H1 (cell line): ENCODE measurements at regions not wholly inside any gene's neighbourhood (a gene's known extent, or its start where the extent isn't known, plus 50 kb on each side); places are given as distances from the start of the nearest gene placed in this dataset.

Source experiments
- CTCF ChIA-PET: fragments of 300-600 bp; sonication (Branson Sonifier 250); formaldehyde crosslinking; loops from one replicate; lab custom pipeline; 2021; ENCODE audit not compliant: partially characterized antibody; lab: Charles Lee
- POLR2A ChIA-PET: fragments of 300-600 bp; sonication (Branson Sonifier 250); formaldehyde crosslinking; loops from one replicate; lab custom pipeline; 2021; ENCODE audit warnings: inconsistent platforms; ENCODE audit not compliant: partially characterized antibody; lab: Charles Lee
- DNase-seq, 2 experiments: peaks; one replicate each; pipeline versions ENCODE4 v3.0.0 to v3.0.0-alpha.2; 2010 to 2022; ENCODE audit warnings: low spot score in 2 of 2, low read depth in 1 of 2, mixed read lengths in 1 of 2
- FAIRE-seq: peaks from 2 replicates; lab custom pipeline; 2011; peaks lifted over from hg19 to GRCh38; lab: Jason Lieb, UNC
- H2AFZ ChIP-seq: 2 replicates; pipeline ENCODE4 v1.8.1; 2012; ENCODE audit warnings: low read length, inconsistent platforms
- H2AK5ac ChIP-seq: 2 replicates; pipeline ENCODE4 v1.6.1; 2013; ENCODE audit warnings: low read depth, low read length
- H2BK120ac ChIP-seq: replicated peaks from 2 replicates; pipeline ENCODE3; 2013; ENCODE audit warnings: low read depth, low read length, inconsistent platforms
- H2BK12ac ChIP-seq: 2 replicates; pipeline ENCODE4 v1.6.1; 2013; ENCODE audit warnings: low read depth, low read length
- H2BK15ac ChIP-seq: 2 replicates; pipeline ENCODE4 v1.6.1; 2013; ENCODE audit warnings: low read length
- H2BK20ac ChIP-seq: 2 replicates; pipeline ENCODE4 v1.6.1; 2013; ENCODE audit warnings: low read length
- H2BK5ac ChIP-seq: 2 replicates; pipeline ENCODE4 v1.6.1; 2013; ENCODE audit warnings: low read depth, low read length
- H3K14ac ChIP-seq: 2 replicates; pipeline ENCODE4 v1.6.1; 2013; ENCODE audit warnings: inconsistent platforms; ENCODE audit not compliant: insufficient read length
- H3K18ac ChIP-seq: 2 replicates; pipeline ENCODE4 v1.6.1; 2013; ENCODE audit warnings: low read length; ENCODE audit errors: extremely low read depth
- H3K23ac ChIP-seq: 2 replicates; pipeline ENCODE4 v1.6.1; 2013; ENCODE audit warnings: inconsistent platforms; ENCODE audit not compliant: insufficient read length
- H3K23me2 ChIP-seq: 2 replicates; pipeline ENCODE4 v1.6.1; 2013; ENCODE audit warnings: low read depth, low read length
- H3K27ac ChIP-seq: 2 replicates; pipeline ENCODE4 v1.6.1; 2011; ENCODE audit warnings: low read depth, low read length, inconsistent platforms
- H3K27me3 ChIP-seq, 4 experiments: replicated peaks in 1 of 4; 1 replicate in 1 of 4; 2 replicates in 3 of 4; pipeline versions ENCODE4 v1.6.1 to v1.8.1; 2011 to 2013; ENCODE audit warnings: low read length in 3 of 4, mild to moderate bottlenecking in 3 of 4, inconsistent platforms in 2 of 4, mixed read lengths in 2 of 4, moderate library complexity in 1 of 4; ENCODE audit not compliant: control insufficient read depth in 3 of 4, insufficient read depth in 3 of 4; ENCODE audit errors: extremely low read depth in 1 of 4
- H3K36me3 ChIP-seq, 4 experiments: 2 replicates each; pipeline versions ENCODE4 v1.6.1 to v1.8.1; 2011 to 2013; ENCODE audit warnings: mild to moderate bottlenecking in 4 of 4, low read length in 3 of 4, moderate library complexity in 2 of 4, control low read depth in 1 of 4, inconsistent platforms in 1 of 4; ENCODE audit not compliant: insufficient read depth in 4 of 4, control insufficient read depth in 2 of 4
- H3K4ac ChIP-seq: replicated peaks from 2 replicates; pipeline ENCODE3; 2013; ENCODE audit warnings: low read length, low read depth, mixed read lengths, inconsistent platforms; ENCODE audit not compliant: insufficient read length
- H3K4me1 ChIP-seq, 4 experiments: replicated peaks in 1 of 4; 1 replicate in 1 of 4; 2 replicates in 3 of 4; pipeline versions ENCODE4 v1.6.1 to v1.8.1; 2011 to 2013; ENCODE audit warnings: low read length in 3 of 4, inconsistent platforms in 2 of 4, mixed read lengths in 1 of 4; ENCODE audit not compliant: insufficient read depth in 4 of 4, control insufficient read depth in 3 of 4
- H3K4me2 ChIP-seq, 2 experiments: 2 replicates each; pipeline versions ENCODE4 v1.6.1 to v1.8.1; 2011 to 2013; ENCODE audit warnings: low read depth in 2 of 2, low read length in 2 of 2, control low read depth in 1 of 2, inconsistent platforms in 1 of 2, mild to moderate bottlenecking in 1 of 2; ENCODE audit not compliant: insufficient read depth in 1 of 2
- H3K4me3 ChIP-seq, 4 experiments: fragments of 200-600, 300-600 bp in 1 of 4; sonication (generic), shearing (Covaris generic), sonication (Bioruptor Twin) in 1 of 4; 2 replicates each; pipeline versions ENCODE4 v1.5.1 to v1.8.1; 2011 to 2016; ENCODE audit warnings: low read length in 4 of 4, low read depth in 3 of 4, control low read depth in 2 of 4, inconsistent platforms in 2 of 4, mild to moderate bottlenecking in 2 of 4, mixed read lengths in 1 of 4, moderate library complexity in 1 of 4; ENCODE audit not compliant: insufficient read depth in 2 of 4; ENCODE audit errors: extremely low read depth in 1 of 4
- H3K56ac ChIP-seq: replicated peaks from 2 replicates; pipeline ENCODE3; 2013; ENCODE audit warnings: low read depth, mild to moderate bottlenecking, mixed read lengths, low read length, inconsistent platforms; ENCODE audit not compliant: insufficient read length
- H3K79me1 ChIP-seq: 2 replicates; pipeline ENCODE4 v1.6.1; 2013; ENCODE audit warnings: low read depth, low read length, control low read depth
- H3K79me2 ChIP-seq, 2 experiments: 2 replicates each; pipeline versions ENCODE4 v1.6.1 to v1.8.1; 2012 to 2013; ENCODE audit warnings: low read length in 2 of 2, mild to moderate bottlenecking in 2 of 2, inconsistent platforms in 1 of 2; ENCODE audit not compliant: insufficient read depth in 2 of 2, control insufficient read depth in 1 of 2
- H3K9ac ChIP-seq, 4 experiments: replicated peaks in 1 of 4; 1 replicate in 1 of 4; 2 replicates in 3 of 4; pipeline versions ENCODE4 v1.6.1 to v1.8.1; 2011 to 2013; ENCODE audit warnings: low read depth in 3 of 4, low read length in 3 of 4, control low read depth in 2 of 4, mild to moderate bottlenecking in 2 of 4, moderate library complexity in 2 of 4, inconsistent platforms in 1 of 4; ENCODE audit errors: extremely low read depth in 1 of 4
- H3K9me3 ChIP-seq, 2 experiments: 2 replicates each; pipeline versions ENCODE4 v1.6.1 to v1.8.1; 2012 to 2013; ENCODE audit warnings: mild to moderate bottlenecking in 2 of 2, moderate library complexity in 2 of 2, control low read depth in 1 of 2, inconsistent platforms in 1 of 2, low read depth in 1 of 2, low read length in 1 of 2, mixed read lengths in 1 of 2; ENCODE audit not compliant: insufficient read depth in 2 of 2
- H4K20me1 ChIP-seq, 2 experiments: replicated peaks in 1 of 2; 2 replicates each; pipeline versions ENCODE3 to v1.8.1; 2011 to 2013; ENCODE audit warnings: inconsistent platforms in 2 of 2, low read length in 2 of 2, mild to moderate bottlenecking in 1 of 2; ENCODE audit not compliant: insufficient read depth in 2 of 2, control insufficient read depth in 1 of 2
- H4K5ac ChIP-seq: 2 replicates; pipeline ENCODE4 v1.6.1; 2013; ENCODE audit warnings: low read length, low read depth, mixed read lengths, inconsistent platforms; ENCODE audit not compliant: insufficient read length
- H4K8ac ChIP-seq: 2 replicates; pipeline ENCODE4 v1.8.0; 2013; ENCODE audit warnings: mild to moderate bottlenecking, moderate library complexity, low read length, inconsistent platforms; ENCODE audit not compliant: insufficient read depth; ENCODE audit errors: extremely low read depth
- H4K91ac ChIP-seq: replicated peaks from 2 replicates; pipeline ENCODE3; 2013; ENCODE audit warnings: low read length, mixed read lengths, inconsistent platforms; ENCODE audit not compliant: insufficient read length
- ASH2L ChIP-seq: fragments of 200-600, 300-600 bp; sonication (generic); IDR thresholded peaks from one replicate; pipeline ENCODE4 v1.7.1; 2017; ENCODE audit warnings: low read length
- ATF2 ChIP-seq: IDR thresholded peaks from 2 replicates; pipeline ENCODE4 v1.6.1; 2012; ENCODE audit warnings: low read length, inconsistent platforms
- CBX8 ChIP-seq: fragments of 300-800, 300-1000 bp; sonication (generic); IDR thresholded peaks from 2 replicates; pipeline ENCODE4 v1.7.1; 2016; ENCODE audit warnings: low read depth, low read length, borderline replicate concordance
- CHD2 ChIP-seq: IDR thresholded peaks from 2 replicates; pipeline ENCODE4 v1.6.1; 2012; ENCODE audit warnings: low read length, improper control_type of control experiment
- CREB1 ChIP-seq: IDR thresholded peaks from 2 replicates; pipeline ENCODE4 v1.6.1; 2012; ENCODE audit warnings: inconsistent platforms
- CTBP2 ChIP-seq: IDR thresholded peaks from 2 replicates; pipeline ENCODE4 v1.7.0; 2011; ENCODE audit warnings: borderline replicate concordance, mild to moderate bottlenecking, moderate library complexity, mixed read lengths, low read length; ENCODE audit not compliant: insufficient read depth, insufficient read length
- E2F6 ChIP-seq: IDR thresholded peaks from 2 replicates; pipeline ENCODE4 v1.6.1; 2012; ENCODE audit warnings: inconsistent platforms
- EGR1 ChIP-seq: IDR thresholded peaks from 2 replicates; pipeline ENCODE4 v1.6.1; 2011; ENCODE audit warnings: low read depth, low read length, borderline replicate concordance
- GABPA ChIP-seq: IDR thresholded peaks from 2 replicates; pipeline ENCODE4 v1.6.1; 2011; ENCODE audit warnings: mild to moderate bottlenecking, low read length, moderate library complexity, borderline replicate concordance; ENCODE audit not compliant: insufficient read depth
- JUN ChIP-seq: IDR thresholded peaks from 2 replicates; pipeline ENCODE4 v1.6.1; 2011; ENCODE audit warnings: low read depth, mild to moderate bottlenecking, improper control_type of control experiment, low read length
- MAFK ChIP-seq: IDR thresholded peaks from 2 replicates; pipeline ENCODE4 v1.6.1; 2012; ENCODE audit warnings: low read depth, mild to moderate bottlenecking, improper control_type of control experiment, low read length
- SP4 ChIP-seq: IDR thresholded peaks from 2 replicates; pipeline ENCODE4 v1.6.1; 2012; ENCODE audit warnings: low read length, inconsistent platforms
- TAF1 ChIP-seq: IDR thresholded peaks from 2 replicates; pipeline ENCODE4 v1.6.1; 2011; ENCODE audit warnings: mild to moderate bottlenecking, low read depth, low read length
- TEAD4 ChIP-seq: IDR thresholded peaks from 2 replicates; pipeline ENCODE4 v1.6.1; 2012; ENCODE audit warnings: low read depth, low read length, inconsistent platforms, mixed read lengths
- WGBS, 2 experiments: shearing (Covaris generic) in 1 of 2; methylation state at CpG; one replicate each; pipeline versions ENCODE4 v1.1.6 to v1.1.7; 2013 to 2015; ENCODE audit warnings: low lambda C conversion rate in 2 of 2, mixed read lengths in 2 of 2, inconsistent platforms in 1 of 2, low coverage in 1 of 2, missing lambda C conversion rate in 1 of 2; ENCODE audit not compliant: insufficient replicate concordance in 2 of 2, insufficient coverage in 1 of 2, insufficient read length in 1 of 2; ENCODE audit errors: extremely low coverage in 1 of 2, missing lambda C conversion rate in 1 of 2; 5-methylcytosine and 5-hydroxymethylcytosine counted together

- 87% methylated on average over 2 of the region's 2 CpGs; no CpG with 5 or more reads in 1 of the 2 experiments for WGBS, 2 experiments
- no peak for FAIRE-seq
- TF ChIP-seq GABPA (no peak), ATF2 (no peak), E2F6 (no peak), EGR1 (no peak), CHD2 (no peak), JUN (no peak), CTBP2 (no peak), ASH2L (no peak), CREB1 (no peak), SP4 (no peak), TEAD4 (no peak), CBX8 (no peak), TAF1 (no peak), MAFK (no peak)
These were observed 609.8 kb downstream of the HS3ST4 start for GRCh38 chr16:26301516-26301915.

More at GRCh38 chr16:26301516-26301915, 609.8 kb downstream of the HS3ST4 start:
- Histone ChIP-seq H3K27ac (no peak overlapping the region), H2BK12ac (no peak overlapping the region), H3K9ac (no peak overlapping the region), H2BK5ac (no peak overlapping the region), H3K4ac (no peak overlapping the region), H3K18ac (no peak overlapping the region), H4K5ac (no peak overlapping the region), H3K4me2 (no peak overlapping the region), H3K4me1 (no peaks in the 10 kb centered on the region), H2AFZ (no peak overlapping the region), H2BK120ac (no peak overlapping the region), H3K4me3 (no peak overlapping the region), H3K79me1 (no peaks in the 10 kb centered on the region), H4K91ac (no peak overlapping the region), H2BK20ac (no peak overlapping the region), H3K36me3 (no peaks in the 10 kb centered on the region), H3K23me2 (no peaks in the 10 kb centered on the region), H3K14ac (no peak overlapping the region), H4K20me1 (no peaks in the 10 kb centered on the region), H3K56ac (no peak overlapping the region), H2AK5ac (no peak overlapping the region), H3K79me2 (no peaks in the 10 kb centered on the region), H3K27me3 (peaks cover 0 to 1% (median 0%) of the 10 kb centered on the region in 4 experiments; a peak in 1 of 7 replicates), H2BK15ac (no peak overlapping the region), H3K9me3 (peaks cover 4 to 7% of the 10 kb centered on the region in 2 experiments; a peak in 1 of 4 replicates), H4K8ac (no peak overlapping the region), H3K23ac (no peak overlapping the region)
- no peak for DNase-seq
- ChIA-PET CTCF (no interaction called here), POLR2A (no interaction called here)
